GM21515 (cell line): ENCODE measurements at regions not wholly inside any gene's neighbourhood (a gene's known extent, or its start where the extent isn't known, plus 50 kb on each side); places are given as distances from the start of the nearest gene placed in this dataset.

Experiments used
- ATAC-seq: cut with Tn5 transposase; IDR thresholded peaks from one replicate; pipeline ENCODE4 v1.9.1; 2021; ENCODE audit not compliant: unreplicated experiment

- no peak for ATAC-seq
Measured at GRCh38 chr22:47341464-47341863, 579.0 kb downstream of the TBC1D22A start.

GRCh38 chr22:47340851-47341436 is 578.5 kb downstream of the TBC1D22A start:
- ATAC-seq, result no peak

- no peak for ATAC-seq
Measured at GRCh38 chr22:47337161-47337621, 574.7 kb downstream of the TBC1D22A start.

GRCh38 chr22:47335958-47336357 is 573.5 kb downstream of the TBC1D22A start:
- no peak for ATAC-seq

GRCh38 chr22:47335460-47335859 is 573.0 kb downstream of the TBC1D22A start:
- no peak for ATAC-seq

- ATAC-seq, result no peak
Measured at GRCh38 chr22:47334601-47335000, 572.2 kb downstream of the TBC1D22A start.

DNA sequence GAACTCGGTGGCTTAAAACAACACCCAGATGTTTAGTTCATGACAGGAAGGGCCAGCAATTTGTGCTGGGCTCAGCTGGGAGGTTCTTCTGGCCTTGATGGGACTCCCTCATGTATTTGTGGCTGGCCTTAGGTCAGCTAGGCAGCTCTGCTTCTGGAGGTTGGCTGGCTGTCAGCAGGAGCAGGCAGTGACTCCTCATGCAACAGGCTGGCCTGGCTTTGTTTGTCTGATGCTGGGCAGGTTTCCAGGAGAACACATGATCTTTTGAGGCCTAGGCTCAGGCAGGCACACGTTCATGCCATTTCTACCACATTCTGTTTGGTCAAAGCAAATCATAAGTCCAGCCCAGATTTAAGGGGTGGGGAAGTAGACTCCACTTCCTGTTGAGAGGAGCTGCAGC is 571.2 kb downstream of the TBC1D22A start:
- no peak for ATAC-seq

GRCh38 chr22:47332246-47332980 is 570.0 kb downstream of the TBC1D22A start:
- no peak for ATAC-seq

DNA sequence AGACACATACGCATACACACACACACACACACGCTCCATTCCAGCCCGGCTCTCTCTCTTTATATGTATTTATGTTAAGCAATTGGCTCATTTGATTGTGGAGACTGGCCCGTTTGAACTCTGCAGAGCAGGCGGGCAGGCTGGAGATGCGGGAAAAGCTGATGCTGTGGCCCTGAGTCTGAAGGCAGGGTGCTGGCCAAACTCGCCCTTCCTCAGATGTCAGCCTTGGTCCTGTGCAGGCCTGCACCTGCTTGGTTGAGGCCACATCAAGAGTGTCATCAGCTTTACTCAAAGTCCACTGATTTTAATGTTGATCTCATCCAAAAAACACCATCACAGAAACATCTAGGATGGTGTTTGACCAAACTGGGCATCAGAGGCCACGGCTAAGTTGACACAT is 569.3 kb downstream of the TBC1D22A start:
- no peak for ATAC-seq

- no peak for ATAC-seq
Measured at GRCh38 chr22:47329727-47330650, 567.5 kb downstream of the TBC1D22A start.

GRCh38 chr22:47328550-47329243 is 566.2 kb downstream of the TBC1D22A start:
- ATAC-seq, result no peak

DNA sequence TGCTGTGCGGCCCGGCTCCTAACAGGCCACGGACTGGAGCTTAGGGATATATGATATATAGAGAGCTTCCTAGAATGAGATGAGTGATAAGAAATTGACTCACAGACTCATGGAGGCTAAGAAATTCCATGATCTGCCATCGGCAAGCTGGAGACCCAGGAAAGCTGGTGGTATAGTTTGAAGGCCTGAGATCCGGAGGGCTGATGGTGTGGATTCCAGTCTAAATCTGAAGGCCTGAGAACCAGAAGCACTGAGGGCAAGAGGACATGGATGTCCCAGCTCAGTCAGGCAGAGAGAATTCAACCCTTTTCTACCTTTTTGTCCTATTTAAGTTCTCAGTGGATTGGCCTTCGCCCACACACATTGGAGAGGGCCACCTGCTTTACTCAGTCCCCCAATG is 564.8 kb downstream of the TBC1D22A start:
- no peak for ATAC-seq

GRCh38 chr22:47325249-47325648 is 562.8 kb downstream of the TBC1D22A start:
- ATAC-seq, result no peak

DNA sequence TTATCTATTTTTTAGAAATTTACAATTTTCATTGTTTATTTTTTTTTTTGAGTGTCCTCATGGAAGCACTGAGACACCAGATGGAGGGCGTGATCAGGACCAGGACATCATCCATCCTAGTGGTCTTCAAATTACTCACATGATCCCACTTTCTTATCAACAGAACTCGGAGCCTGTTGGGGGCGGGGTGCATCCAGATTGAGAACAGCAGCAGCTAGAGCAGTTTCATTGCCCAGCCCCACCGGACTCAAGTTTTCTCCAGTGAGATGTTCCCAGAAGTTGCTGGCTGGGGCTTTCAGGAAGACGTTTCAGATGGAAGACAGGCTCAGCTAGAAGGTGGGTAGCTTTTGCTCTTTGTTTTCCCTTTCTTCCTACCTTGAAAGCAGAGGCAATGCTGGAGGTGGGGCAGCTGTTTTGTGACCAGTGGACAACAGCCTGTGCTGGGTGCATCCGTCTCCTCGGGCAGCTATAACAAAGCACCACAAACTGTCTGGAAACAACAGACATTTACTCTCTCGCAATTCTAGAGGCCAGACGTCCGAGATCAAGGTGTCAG is 562.1 kb downstream of the TBC1D22A start:
- no peak for ATAC-seq

- ATAC-seq, result no peak
Measured at GRCh38 chr22:47323518-47323917, 561.1 kb downstream of the TBC1D22A start.

DNA sequence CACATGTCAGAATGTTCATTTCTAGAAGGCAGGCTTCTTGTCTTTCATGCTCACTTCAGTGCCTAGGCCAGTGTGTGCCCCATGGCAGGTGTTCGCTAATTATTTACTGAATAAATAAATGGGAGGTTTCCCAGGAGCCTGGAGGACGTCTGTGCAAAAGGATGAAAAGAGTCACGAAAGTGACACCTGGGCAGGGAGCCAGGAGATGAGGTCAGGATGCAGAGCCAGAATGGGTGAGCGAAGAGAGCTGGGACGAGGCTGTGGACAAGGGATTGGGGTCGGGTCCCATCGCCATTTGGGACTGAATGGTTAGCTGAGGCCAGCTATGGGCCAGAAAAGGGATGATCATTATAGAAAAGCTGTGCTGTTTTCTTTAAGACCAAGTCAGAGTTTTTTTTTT is 560.4 kb downstream of the TBC1D22A start:
- ATAC-seq, result no peak

DNA sequence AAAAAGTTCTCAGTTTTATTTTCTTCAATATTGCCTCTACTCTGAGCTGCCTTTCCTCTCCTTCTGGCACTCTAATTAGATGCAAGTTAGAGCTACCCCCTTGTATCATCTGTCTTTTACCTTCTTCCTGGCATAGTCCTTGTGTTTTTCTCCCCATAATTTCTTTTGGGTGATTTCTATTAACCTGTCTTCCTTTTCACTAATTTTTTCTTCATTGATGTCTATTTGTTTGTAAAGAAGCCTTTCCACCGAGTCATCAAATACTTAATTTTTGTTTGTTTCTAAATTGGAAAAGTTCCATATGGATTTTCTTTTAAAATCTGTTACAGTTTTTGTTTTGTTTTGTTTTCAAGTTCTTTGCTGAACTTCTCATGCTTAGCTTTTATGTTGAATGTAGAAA is 558.1 kb downstream of the TBC1D22A start:
- no peak for ATAC-seq

DNA sequence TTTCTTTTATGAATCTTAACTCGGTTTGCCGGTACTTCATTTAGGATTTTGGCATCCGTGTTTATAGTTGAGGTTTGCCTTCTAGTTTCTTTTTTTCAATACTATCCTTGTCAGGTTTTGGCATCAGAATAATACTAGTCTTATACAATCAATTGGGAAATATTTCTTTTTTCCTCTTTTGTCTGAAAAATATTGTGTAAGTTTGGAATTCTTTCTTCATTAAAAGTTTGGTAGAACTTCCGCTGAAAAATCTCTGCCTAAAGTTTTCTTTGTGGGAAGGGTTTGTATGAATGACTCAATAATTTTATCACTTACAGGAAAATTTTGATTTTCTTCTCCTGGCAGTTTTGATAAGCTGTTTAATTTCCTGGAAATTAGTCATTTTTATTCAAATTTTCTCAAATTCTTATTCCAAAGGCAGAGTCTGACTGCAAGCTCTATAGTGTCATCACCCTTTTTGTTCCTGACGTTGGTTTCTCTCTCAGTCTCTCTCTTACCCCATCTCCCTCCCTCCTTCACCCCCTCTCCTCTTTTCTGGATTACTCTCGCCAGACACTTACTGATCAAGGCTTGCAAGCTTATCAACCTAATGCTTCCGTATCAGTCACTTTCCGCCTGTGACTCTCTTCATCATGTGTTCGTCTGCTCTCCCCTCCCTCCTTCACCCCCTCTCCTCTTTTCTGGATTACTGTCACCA is 555.7 kb downstream of the TBC1D22A start:
- no peak for ATAC-seq

DNA sequence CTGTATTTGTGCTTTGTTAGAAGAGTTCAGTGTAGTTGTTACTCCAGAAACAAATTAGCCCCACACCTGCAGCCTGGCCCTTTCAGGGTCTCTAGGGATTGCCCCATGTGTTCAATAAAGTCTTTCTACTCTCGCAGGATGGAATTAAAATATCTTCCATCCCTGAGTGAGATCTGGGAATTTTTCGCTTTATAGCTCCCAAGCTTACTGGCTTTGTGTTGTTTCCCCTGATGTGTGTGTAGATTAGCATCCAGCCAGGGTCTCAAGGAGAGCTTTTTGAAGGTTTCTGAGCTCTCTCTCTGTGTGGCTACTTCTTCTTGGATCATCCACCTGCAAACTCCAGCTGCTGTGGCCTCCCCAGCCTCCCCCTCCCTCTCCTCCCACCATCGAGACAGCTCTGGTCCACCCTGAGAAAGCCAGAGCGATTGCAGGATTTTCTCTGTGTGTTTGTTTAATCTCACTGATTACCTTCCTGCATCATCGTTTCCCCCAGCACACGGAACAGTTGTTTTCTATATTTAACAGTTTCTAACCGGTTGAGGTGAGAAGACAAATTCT is 553.5 kb downstream of the TBC1D22A start:
- no peak for ATAC-seq

DNA sequence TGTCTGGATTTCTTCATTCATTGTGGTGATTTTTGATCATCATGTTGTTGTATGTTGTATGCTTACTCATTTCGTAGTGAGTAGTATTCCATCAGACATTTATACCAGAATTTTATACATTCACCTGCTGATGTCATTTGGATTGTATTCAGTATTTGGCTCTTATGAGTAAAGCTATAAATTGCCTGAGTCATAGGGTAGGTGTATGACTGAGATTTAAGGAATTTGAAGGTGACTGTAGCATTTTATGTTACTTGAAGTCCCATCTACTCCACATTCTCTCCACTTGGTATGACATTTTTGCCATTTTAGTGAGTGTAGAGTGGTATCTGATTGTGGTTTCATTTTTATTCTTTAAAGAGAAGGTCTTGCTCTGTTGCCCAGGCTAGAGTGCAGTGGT is 548.2 kb downstream of the TBC1D22A start:
- ATAC-seq, result no peak
